NT2/D1 (cell line): ENCODE measurements at regions not wholly inside any gene's neighbourhood (a gene's known extent, or its start where the extent isn't known, plus 50 kb on each side); places are given as distances from the start of the nearest gene placed in this dataset.

ENCODE experiments used
- DNase-seq: peaks from one replicate; pipeline ENCODE4 v3.0.0-alpha.2; 2011; ENCODE audit warnings: low read depth, low spot score
- H3K27me3 ChIP-seq: 2 replicates; pipeline ENCODE4 v1.6.0; 2011; ENCODE audit warnings: mild to moderate bottlenecking; ENCODE audit not compliant: insufficient read length, insufficient read depth
- H3K36me3 ChIP-seq: 2 replicates; pipeline ENCODE4 v1.6.1; 2011; ENCODE audit warnings: mild to moderate bottlenecking, low read length, mixed read lengths; ENCODE audit not compliant: insufficient read depth, insufficient read length
- H3K4me1 ChIP-seq: 2 replicates; pipeline ENCODE4 v1.5.1; 2011; ENCODE audit not compliant: insufficient read depth, insufficient read length
- H3K4me3 ChIP-seq: 2 replicates; pipeline ENCODE4 v1.5.1; 2011; ENCODE audit warnings: low read depth; ENCODE audit not compliant: insufficient read length
- H3K9ac ChIP-seq: 2 replicates; pipeline ENCODE4 v1.6.0; 2011; ENCODE audit warnings: low read depth; ENCODE audit not compliant: insufficient read length
- H3K9me3 ChIP-seq: 2 replicates; pipeline ENCODE4 v1.5.1; 2011; ENCODE audit warnings: mild to moderate bottlenecking, low read length; ENCODE audit not compliant: insufficient read depth
- SUZ12 ChIP-seq: IDR thresholded peaks from 2 replicates; pipeline ENCODE4 v1.6.1; 2011; ENCODE audit not compliant: insufficient read length, insufficient read depth; ENCODE audit errors: extremely low read depth
- YY1 ChIP-seq: IDR thresholded peaks from 2 replicates; pipeline ENCODE4 v1.6.1; 2011; ENCODE audit not compliant: insufficient read length, insufficient read depth
- ZNF274 ChIP-seq: IDR thresholded peaks from 2 replicates; pipeline ENCODE4 v1.6.1; 2011; ENCODE audit warnings: mild to moderate bottlenecking, low read depth, low read length

GRCh38 chr12:13371797-13372196, 175.3 kb downstream of the EMP1 start:
- Histone ChIP-seq H3K9me3 (0 out of 2 replicates have a peak, but pooled peaks cover 5% of the 10 kb centered on the region), H3K4me3 (no peak overlapping the region), H3K36me3 (no peaks in the 10 kb centered on the region), H3K9ac (no peak overlapping the region), H3K4me1 (no peaks in the 10 kb centered on the region), H3K27me3 (peaks cover 3% of the 10 kb centered on the region)
- TF ChIP-seq SUZ12 (no peak), ZNF274 (no peak), YY1 (no peak)
- no peak for DNase-seq

DNA sequence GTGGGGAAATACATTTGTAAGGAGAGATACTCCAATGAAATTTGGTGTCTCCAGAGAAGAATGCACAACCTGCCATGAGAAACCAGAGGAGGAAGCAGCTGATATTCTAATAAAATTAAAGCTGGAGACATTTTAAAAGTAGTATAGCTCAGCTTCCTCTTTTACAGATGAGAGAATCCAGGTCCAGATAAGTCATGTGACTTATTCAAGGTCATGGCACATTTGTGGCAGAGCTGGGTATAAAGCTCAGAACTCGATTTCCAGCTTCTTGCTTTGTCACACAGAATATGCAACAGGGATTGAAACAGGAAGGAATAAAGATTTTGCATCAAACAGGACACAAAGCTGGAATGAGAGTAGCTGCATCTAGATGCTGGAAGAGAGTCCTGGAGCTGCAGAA, 174.8 kb downstream of the EMP1 start:
- H3K36me3 ChIP-seq = no peaks in the 10 kb centered on the region
- no peak overlapping the region for H3K4me3 ChIP-seq
- 0 out of 2 replicates have a peak, but pooled peaks cover 5% of the 10 kb centered on the region for H3K9me3 ChIP-seq
- no peak overlapping the region for H3K9ac ChIP-seq
- no peak for DNase-seq
- no peaks in the 10 kb centered on the region for H3K4me1 ChIP-seq
- peaks cover 3% of the 10 kb centered on the region for H3K27me3 ChIP-seq
- no peak for TF ChIP-seq ZNF274
- TF ChIP-seq SUZ12 = no peak
- no peak for TF ChIP-seq YY1

DNA sequence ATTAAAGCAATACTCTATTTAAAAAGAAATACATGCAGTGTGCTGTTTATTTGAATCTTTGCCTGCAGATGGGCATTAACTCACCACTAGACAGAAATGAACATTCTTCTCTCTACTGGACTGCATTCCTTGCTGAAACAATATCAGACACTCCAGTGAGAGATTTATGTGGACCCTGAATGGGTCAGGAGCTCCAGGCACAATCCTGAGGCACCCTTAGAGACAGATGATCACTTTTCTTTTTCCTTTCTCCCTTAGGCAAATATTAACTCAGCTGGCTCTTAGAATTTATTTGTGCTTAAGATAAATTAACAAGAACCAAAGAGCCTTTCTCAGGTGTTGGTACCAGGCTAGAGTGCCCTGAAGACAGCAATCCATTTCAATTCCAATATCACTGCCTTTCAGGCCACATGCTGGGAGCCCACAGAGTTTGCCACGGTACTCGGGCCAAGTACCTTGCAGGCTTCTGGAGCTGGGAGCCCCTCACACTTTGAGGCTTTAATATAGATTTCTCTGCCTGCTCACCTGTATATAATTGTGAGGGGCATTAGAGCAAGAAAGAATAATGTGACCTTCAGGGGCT, 173.0 kb downstream of the EMP1 start:
- H3K36me3 ChIP-seq = no peaks in the 10 kb centered on the region
- no peak for DNase-seq
- no peak overlapping the region for H3K9ac ChIP-seq
- H3K4me3 ChIP-seq = no peak overlapping the region
- H3K4me1 ChIP-seq = no peaks in the 10 kb centered on the region
- H3K27me3 ChIP-seq = peaks cover 3% of the 10 kb centered on the region
- 0 out of 2 replicates have a peak, but pooled peaks cover 5% of the 10 kb centered on the region for H3K9me3 ChIP-seq
- TF ChIP-seq ZNF274 (no peak), SUZ12 (no peak), YY1 (no peak)

GRCh38 chr12:13368971-13369370, 172.4 kb downstream of the EMP1 start:
- DNase-seq = peak; percentile 85
- Histone ChIP-seq H3K4me3 (no peak overlapping the region), H3K4me1 (no peaks in the 10 kb centered on the region), H3K36me3 (no peaks in the 10 kb centered on the region), H3K9ac (no peak overlapping the region), H3K27me3 (peaks cover 3% of the 10 kb centered on the region), H3K9me3 (0 out of 2 replicates have a peak, but pooled peaks cover 5% of the 10 kb centered on the region)
- TF ChIP-seq ZNF274 = no peak
- TF ChIP-seq YY1 = peak; percentile 18

- no peak for DNase-seq
- 0 out of 2 replicates have a peak, but pooled peaks cover under 1% of the 10 kb centered on the region for H3K9me3 ChIP-seq
- H3K9ac ChIP-seq = no peak overlapping the region
- no peaks in the 10 kb centered on the region for H3K4me1 ChIP-seq
- peaks cover 3% of the 10 kb centered on the region for H3K27me3 ChIP-seq
- H3K4me3 ChIP-seq = no peak overlapping the region
- no peaks in the 10 kb centered on the region for H3K36me3 ChIP-seq
- no peak for TF ChIP-seq YY1
- no peak for TF ChIP-seq ZNF274
- TF ChIP-seq SUZ12 = no peak
Observed at GRCh38 chr12:13368431-13368830, 171.9 kb downstream of the EMP1 start.

DNA sequence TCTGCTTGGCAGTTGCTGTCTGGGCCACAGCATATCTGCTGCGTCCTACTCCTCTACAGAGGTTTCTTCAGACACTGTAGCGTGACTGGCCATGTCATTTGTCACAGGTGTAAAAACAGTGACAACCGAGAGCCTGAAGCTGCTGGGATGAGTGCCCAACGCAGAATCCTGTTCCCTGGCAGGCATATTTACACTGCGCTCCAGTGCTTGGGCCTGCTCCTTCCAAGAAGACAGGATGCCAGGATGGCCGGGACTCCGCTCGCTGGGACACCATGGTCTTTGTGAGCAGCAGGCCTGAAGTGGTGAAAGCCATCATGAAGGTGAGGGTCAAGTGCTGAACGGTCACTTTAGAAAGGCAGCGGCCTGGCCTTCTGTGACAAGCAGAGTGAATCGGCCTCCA, 171.4 kb downstream of the EMP1 start:
- Histone ChIP-seq H3K4me1 (no peaks in the 10 kb centered on the region), H3K4me3 (no peak overlapping the region), H3K9me3 (0 out of 2 replicates have a peak, but pooled peaks cover 2% of the 10 kb centered on the region), H3K36me3 (no peaks in the 10 kb centered on the region), H3K27me3 (peaks cover 3% of the 10 kb centered on the region), H3K9ac (no peak overlapping the region)
- TF ChIP-seq ZNF274 (no peak), SUZ12 (no peak), YY1 (no peak)
- DNase-seq = no peak

DNA sequence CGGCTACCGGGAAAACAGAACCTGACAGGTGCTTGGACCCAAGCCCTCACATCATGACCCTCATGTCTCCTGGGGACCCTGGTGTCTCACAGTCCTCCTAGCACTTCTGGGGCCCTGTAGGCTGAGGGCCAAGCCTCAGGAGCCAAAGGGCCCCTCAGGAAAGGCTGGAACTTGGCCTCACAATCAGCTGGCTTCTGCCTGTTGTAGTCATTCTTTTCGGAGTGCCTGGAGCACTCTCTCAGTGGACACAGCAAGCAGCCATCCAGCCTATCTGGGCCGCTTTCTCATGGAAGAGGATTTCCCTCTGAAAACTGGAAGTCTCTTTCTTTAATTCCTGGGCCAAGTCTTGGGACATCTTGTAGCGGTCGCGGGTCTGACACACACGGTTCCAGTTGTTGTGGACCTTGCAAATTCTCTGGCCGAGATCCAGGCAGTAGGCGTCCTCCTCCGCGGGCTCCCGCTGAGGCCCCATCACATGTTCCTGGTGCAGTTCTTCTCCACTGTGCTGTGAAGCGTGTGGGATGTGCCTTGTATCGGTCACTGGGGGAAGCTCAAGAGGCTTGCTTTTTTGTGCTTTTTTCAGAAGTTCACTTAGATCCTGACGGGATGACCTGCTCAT, 169.3 kb downstream of the EMP1 start:
- Histone ChIP-seq H3K9ac (no peak overlapping the region), H3K27me3 (no peaks in the 10 kb centered on the region), H3K4me1 (no peaks in the 10 kb centered on the region), H3K36me3 (no peaks in the 10 kb centered on the region), H3K4me3 (no peak overlapping the region), H3K9me3 (peaks cover 10% of the 10 kb centered on the region; the same call in 1 of the 2 replicates)
- DNase-seq = no peak
- no peak for TF ChIP-seq ZNF274
- no peak for TF ChIP-seq SUZ12
- no peak for TF ChIP-seq YY1
